Activated CD8-positive, alpha-beta memory T cell treated with anti-CD3 and anti-CD28 coated beads, Interleukin-2, amount 50 U/mL, for 24 hours (primary cell): ENCODE measurements at regions not wholly inside any gene's neighbourhood (a gene's known extent, or its start where the extent isn't known, plus 50 kb on each side); places are given as distances from the start of the nearest gene placed in this dataset.

Experiments used
- DNase-seq: peaks from one replicate; pipeline ENCODE4 v3.0.0-alpha.2; 2020; ENCODE audit errors: extremely low read depth

DNA sequence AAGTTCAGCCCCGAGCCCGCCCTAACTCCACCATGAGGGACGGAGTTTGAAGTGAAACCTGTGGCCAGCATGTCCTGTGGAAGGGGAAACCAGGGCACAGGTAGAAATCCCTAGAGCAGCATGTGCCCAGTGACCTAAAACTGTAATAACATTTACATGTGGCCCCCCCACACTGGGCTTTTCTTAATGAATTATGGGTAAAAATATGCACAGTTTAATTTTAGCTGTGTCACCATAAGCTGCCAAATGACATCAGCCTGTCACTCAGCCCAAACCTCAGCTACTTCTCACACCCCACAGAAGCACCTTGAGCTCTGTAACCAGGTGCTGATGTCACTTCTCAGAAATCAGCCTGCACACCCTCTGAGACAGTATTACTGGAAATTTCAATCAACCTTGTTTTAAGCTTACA is 50.0 kb upstream of the SLC19A1 start:
- DNase-seq = peak; percentile 56

DNA sequence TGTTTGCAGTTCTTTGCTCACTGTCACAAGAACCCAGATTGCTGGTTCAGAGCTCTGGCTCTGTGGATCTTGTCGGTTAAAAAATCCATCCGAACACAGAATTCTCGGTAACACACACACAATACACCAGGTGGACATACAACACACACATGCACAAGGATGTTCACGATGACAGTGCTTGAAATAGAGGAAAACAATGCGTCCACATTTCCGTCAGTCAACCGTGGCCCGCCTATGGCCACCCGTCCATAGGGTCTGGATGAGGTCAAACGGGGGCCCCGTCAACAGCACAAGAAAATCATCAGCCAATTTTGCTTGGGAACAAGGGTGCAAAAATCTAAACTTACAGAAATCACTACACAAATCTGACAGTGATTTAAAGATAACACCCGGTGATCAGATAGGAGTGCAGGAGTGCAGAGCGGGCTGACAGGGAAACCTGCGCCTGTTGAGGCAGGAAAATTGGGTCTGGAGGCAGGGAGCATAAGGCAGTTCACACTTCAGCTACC is 50.4 kb upstream of the SLC19A1 start:
- DNase-seq = no peak

DNA sequence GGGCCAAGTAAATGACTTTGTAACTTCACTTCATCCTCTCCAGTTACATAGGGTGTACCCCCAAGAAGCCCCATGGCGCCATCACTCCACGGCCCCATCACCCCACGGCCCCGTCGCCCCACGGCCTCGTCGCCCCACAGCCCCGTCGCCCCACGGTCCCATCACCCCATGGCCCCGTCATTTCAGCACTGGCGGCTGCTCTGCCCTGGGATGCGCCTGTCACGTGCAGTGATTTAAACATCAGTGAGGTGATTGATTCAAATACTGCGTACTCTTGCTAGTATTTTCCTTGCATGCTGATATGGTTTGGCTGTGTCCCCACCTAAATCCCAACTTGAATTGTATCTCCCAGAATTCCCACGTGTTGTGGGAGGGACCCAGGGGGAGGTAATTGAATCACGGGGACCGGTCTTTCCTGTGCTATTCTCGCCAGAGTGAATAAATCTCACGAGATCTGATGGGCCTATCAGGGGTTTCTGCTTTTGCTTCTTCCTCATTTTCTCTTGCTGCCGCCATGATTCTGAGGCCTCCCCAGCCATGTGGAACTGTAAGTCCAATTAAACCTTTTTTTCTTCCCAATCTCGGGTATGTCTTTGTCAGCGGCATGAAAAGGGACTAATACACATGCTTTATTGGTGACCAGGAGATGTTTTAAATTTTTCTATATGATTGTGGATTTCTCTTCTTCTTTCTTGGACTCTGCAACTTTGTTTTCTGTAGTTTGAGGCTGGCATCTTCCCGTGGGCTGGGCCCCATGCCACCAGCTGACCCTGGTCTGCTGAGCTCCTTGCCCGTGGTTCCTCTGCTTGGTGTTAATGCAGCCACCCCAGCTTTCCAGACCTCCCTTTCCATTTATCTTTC is 50.1 kb upstream of the PCBP3 start:
- DNase-seq = no peak
